ENCODE measurements at regions not wholly inside any gene's neighbourhood (a gene's known extent, or its start where the extent isn't known, plus 50 kb on each side); places are given as distances from the start of the nearest gene placed in this dataset.

DNA sequence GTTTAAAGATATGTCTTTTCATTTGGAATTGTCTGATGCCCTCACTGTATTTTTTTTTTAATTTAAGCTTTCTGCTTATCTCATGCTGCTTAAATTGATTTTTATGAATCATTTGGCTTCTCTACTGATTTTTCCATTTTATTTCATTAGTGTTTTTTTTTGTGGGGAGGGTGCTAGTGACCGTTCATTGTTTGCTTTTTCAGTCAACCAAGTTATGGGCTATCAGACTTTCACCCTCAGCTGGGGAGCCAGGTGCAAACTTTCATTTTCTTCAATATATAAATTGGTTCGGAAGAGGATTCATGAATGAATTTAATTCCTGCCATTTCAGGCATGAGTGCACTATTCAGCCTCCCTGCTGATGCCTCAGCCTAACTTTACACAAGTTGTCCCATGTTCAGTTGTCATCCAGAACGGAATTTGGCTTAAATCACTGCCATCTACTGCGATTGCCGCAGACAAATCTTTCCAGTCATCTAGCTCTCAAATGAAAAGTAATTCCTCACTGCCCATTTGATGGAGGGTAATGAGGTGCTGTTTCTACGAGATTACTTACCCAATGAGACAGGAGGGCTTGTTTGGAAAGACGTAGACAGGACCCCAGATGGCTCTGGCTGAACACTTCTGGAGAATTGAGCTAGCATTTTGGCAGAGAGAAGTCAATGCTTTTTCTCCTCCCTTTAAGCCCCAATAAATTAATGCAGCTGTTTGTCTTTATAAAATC, 89.9 kb upstream of the RORA start:
- DNase-seq, result peak; percentile 20

GRCh38 chr15:61318301-61318700, 89.2 kb upstream of the RORA start:
- peak; percentile 83 for DNase-seq

DNA sequence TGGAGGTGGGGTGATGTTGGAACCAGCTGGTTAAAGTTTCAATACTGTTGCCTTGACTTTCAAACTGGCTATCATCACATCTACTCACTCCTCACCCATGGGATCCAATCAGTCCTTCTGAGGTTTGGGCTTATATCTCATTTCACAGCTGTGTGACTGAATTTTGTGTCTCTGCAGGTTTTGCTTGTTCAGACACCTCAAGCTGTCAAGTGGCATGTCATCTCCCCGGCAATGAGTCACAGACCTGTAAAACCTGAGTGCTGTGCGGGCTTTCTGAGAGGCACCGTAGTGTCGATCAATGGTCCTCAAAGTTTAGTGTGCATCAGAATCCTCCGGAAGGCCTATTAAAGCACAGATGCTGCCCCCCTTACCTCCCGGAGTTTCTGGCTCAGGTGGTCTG, 86.4 kb upstream of the RORA start:
- DNase-seq, result no peak

- DNase-seq, result no peak
These were observed 85.3 kb upstream of the RORA start for GRCh38 chr15:61314427-61314826.

GRCh38 chr15:61309617-61310016, 80.5 kb upstream of the RORA start:
- DNase-seq, result no peak

GRCh38 chr15:61309031-61309511, 80.0 kb upstream of the RORA start:
- no peak for DNase-seq

- no peak for DNase-seq
These were observed 79.3 kb upstream of the RORA start for GRCh38 chr15:61308437-61308836.

DNA sequence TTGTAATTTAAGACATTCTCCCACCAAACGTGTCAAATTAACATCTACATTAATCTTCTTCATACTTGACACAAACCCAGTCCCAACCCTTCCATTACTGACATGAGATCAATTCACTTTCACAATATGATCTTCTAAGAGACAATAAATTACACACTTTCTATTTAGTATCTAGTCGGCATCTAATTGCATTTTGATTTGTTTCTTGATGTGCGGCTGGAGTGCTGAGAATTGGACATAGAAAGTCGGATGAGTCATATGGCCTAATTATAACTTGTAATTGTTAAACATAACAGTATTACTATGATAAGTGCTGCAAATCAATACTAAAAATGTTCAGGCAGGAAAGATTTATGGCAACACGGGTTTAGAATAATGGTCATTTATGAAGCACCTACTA, 78.4 kb upstream of the RORA start:
- DNase-seq, result no peak

DNA sequence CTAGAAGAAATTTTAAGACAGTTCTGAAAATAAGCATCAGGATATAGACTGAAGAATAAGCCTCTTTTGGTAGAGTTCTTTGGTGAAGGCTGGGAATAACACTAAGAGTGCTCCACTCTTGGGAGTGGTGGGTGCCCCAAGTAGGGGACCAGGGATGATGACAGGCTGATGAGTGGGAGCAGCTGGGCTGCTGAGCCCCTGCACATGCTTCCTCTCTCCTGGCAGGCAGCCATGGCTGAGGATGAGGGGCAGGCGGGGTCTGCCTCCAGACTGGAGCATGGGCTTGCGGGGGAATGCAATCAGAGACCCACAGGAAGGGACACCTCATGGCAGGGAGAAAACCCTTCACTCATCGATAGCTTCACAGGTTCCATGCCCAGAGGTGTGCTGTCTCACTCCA, 72.6 kb upstream of the RORA start:
- peak; percentile 16 for DNase-seq

- DNase-seq, result no peak
These were observed 70.1 kb upstream of the RORA start for GRCh38 chr15:61299075-61299763.

- DNase-seq, result no peak
These were observed 66.1 kb upstream of the RORA start for GRCh38 chr15:61295239-61295638.

DNA sequence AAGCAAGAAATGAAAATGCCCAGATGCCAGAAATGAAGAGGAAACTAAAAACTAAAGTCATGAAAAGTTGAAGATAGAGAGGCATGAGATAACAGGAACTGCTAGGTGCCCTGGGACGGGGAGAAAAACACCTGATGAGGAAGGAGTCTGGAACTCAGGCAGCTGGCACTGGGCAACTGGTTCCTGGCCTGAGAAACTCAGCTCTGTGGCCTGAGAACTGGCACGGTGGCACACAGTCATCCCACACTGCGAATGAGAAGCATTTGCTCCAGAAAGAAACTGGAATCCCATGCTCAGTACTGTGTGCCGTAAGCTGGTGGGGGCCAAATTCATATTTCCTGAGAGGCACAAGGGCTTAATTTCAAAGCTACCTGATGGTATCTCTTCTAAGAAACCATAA, 53.6 kb upstream of the RORA start:
- no peak for DNase-seq

- no peak for DNase-seq
These were observed 52.2 kb upstream of the RORA start for GRCh38 chr15:61281328-61281727.
